H1 (cell line): ENCODE measurements at regions not wholly inside any gene's neighbourhood (a gene's known extent, or its start where the extent isn't known, plus 50 kb on each side); places are given as distances from the start of the nearest gene placed in this dataset.

Experiments used
- CTCF ChIA-PET: fragments of 300-600 bp; sonication (Branson Sonifier 250); formaldehyde crosslinking; loops from one replicate; lab custom pipeline; 2021; ENCODE audit not compliant: partially characterized antibody; lab: Charles Lee
- POLR2A ChIA-PET: fragments of 300-600 bp; sonication (Branson Sonifier 250); formaldehyde crosslinking; loops from one replicate; lab custom pipeline; 2021; ENCODE audit warnings: inconsistent platforms; ENCODE audit not compliant: partially characterized antibody; lab: Charles Lee
- DNase-seq, 2 experiments: peaks; one replicate each; pipeline versions ENCODE4 v3.0.0 to v3.0.0-alpha.2; 2010 to 2022; ENCODE audit warnings: low spot score in 2 of 2, low read depth in 1 of 2, mixed read lengths in 1 of 2
- FAIRE-seq: peaks from 2 replicates; lab custom pipeline; 2011; peaks lifted over from hg19 to GRCh38; lab: Jason Lieb, UNC
- H2AFZ ChIP-seq: 2 replicates; pipeline ENCODE4 v1.8.1; 2012; ENCODE audit warnings: low read length, inconsistent platforms
- H2AK5ac ChIP-seq: 2 replicates; pipeline ENCODE4 v1.6.1; 2013; ENCODE audit warnings: low read depth, low read length
- H2BK120ac ChIP-seq: replicated peaks from 2 replicates; pipeline ENCODE3; 2013; ENCODE audit warnings: low read depth, low read length, inconsistent platforms
- H2BK12ac ChIP-seq: 2 replicates; pipeline ENCODE4 v1.6.1; 2013; ENCODE audit warnings: low read depth, low read length
- H2BK15ac ChIP-seq: 2 replicates; pipeline ENCODE4 v1.6.1; 2013; ENCODE audit warnings: low read length
- H2BK20ac ChIP-seq: 2 replicates; pipeline ENCODE4 v1.6.1; 2013; ENCODE audit warnings: low read length
- H2BK5ac ChIP-seq: 2 replicates; pipeline ENCODE4 v1.6.1; 2013; ENCODE audit warnings: low read depth, low read length
- H3K14ac ChIP-seq: 2 replicates; pipeline ENCODE4 v1.6.1; 2013; ENCODE audit warnings: inconsistent platforms; ENCODE audit not compliant: insufficient read length
- H3K18ac ChIP-seq: 2 replicates; pipeline ENCODE4 v1.6.1; 2013; ENCODE audit warnings: low read length; ENCODE audit errors: extremely low read depth
- H3K23ac ChIP-seq: 2 replicates; pipeline ENCODE4 v1.6.1; 2013; ENCODE audit warnings: inconsistent platforms; ENCODE audit not compliant: insufficient read length
- H3K23me2 ChIP-seq: 2 replicates; pipeline ENCODE4 v1.6.1; 2013; ENCODE audit warnings: low read depth, low read length
- H3K27ac ChIP-seq: 2 replicates; pipeline ENCODE4 v1.6.1; 2011; ENCODE audit warnings: low read depth, low read length, inconsistent platforms
- H3K27me3 ChIP-seq, 4 experiments: replicated peaks in 1 of 4; 1 replicate in 1 of 4; 2 replicates in 3 of 4; pipeline versions ENCODE4 v1.6.1 to v1.8.1; 2011 to 2013; ENCODE audit warnings: low read length in 3 of 4, mild to moderate bottlenecking in 3 of 4, inconsistent platforms in 2 of 4, mixed read lengths in 2 of 4, moderate library complexity in 1 of 4; ENCODE audit not compliant: control insufficient read depth in 3 of 4, insufficient read depth in 3 of 4; ENCODE audit errors: extremely low read depth in 1 of 4
- H3K36me3 ChIP-seq, 4 experiments: 2 replicates each; pipeline versions ENCODE4 v1.6.1 to v1.8.1; 2011 to 2013; ENCODE audit warnings: mild to moderate bottlenecking in 4 of 4, low read length in 3 of 4, moderate library complexity in 2 of 4, control low read depth in 1 of 4, inconsistent platforms in 1 of 4; ENCODE audit not compliant: insufficient read depth in 4 of 4, control insufficient read depth in 2 of 4
- H3K4ac ChIP-seq: replicated peaks from 2 replicates; pipeline ENCODE3; 2013; ENCODE audit warnings: low read length, low read depth, mixed read lengths, inconsistent platforms; ENCODE audit not compliant: insufficient read length
- H3K4me1 ChIP-seq, 4 experiments: replicated peaks in 1 of 4; 1 replicate in 1 of 4; 2 replicates in 3 of 4; pipeline versions ENCODE4 v1.6.1 to v1.8.1; 2011 to 2013; ENCODE audit warnings: low read length in 3 of 4, inconsistent platforms in 2 of 4, mixed read lengths in 1 of 4; ENCODE audit not compliant: insufficient read depth in 4 of 4, control insufficient read depth in 3 of 4
- H3K4me2 ChIP-seq, 2 experiments: 2 replicates each; pipeline versions ENCODE4 v1.6.1 to v1.8.1; 2011 to 2013; ENCODE audit warnings: low read depth in 2 of 2, low read length in 2 of 2, control low read depth in 1 of 2, inconsistent platforms in 1 of 2, mild to moderate bottlenecking in 1 of 2; ENCODE audit not compliant: insufficient read depth in 1 of 2
- H3K4me3 ChIP-seq, 4 experiments: fragments of 200-600, 300-600 bp in 1 of 4; sonication (generic), shearing (Covaris generic), sonication (Bioruptor Twin) in 1 of 4; 2 replicates each; pipeline versions ENCODE4 v1.5.1 to v1.8.1; 2011 to 2016; ENCODE audit warnings: low read length in 4 of 4, low read depth in 3 of 4, control low read depth in 2 of 4, inconsistent platforms in 2 of 4, mild to moderate bottlenecking in 2 of 4, mixed read lengths in 1 of 4, moderate library complexity in 1 of 4; ENCODE audit not compliant: insufficient read depth in 2 of 4; ENCODE audit errors: extremely low read depth in 1 of 4
- H3K56ac ChIP-seq: replicated peaks from 2 replicates; pipeline ENCODE3; 2013; ENCODE audit warnings: low read depth, mild to moderate bottlenecking, mixed read lengths, low read length, inconsistent platforms; ENCODE audit not compliant: insufficient read length
- H3K79me1 ChIP-seq: 2 replicates; pipeline ENCODE4 v1.6.1; 2013; ENCODE audit warnings: low read depth, low read length, control low read depth
- H3K79me2 ChIP-seq, 2 experiments: 2 replicates each; pipeline versions ENCODE4 v1.6.1 to v1.8.1; 2012 to 2013; ENCODE audit warnings: low read length in 2 of 2, mild to moderate bottlenecking in 2 of 2, inconsistent platforms in 1 of 2; ENCODE audit not compliant: insufficient read depth in 2 of 2, control insufficient read depth in 1 of 2
- H3K9ac ChIP-seq, 4 experiments: replicated peaks in 1 of 4; 1 replicate in 1 of 4; 2 replicates in 3 of 4; pipeline versions ENCODE4 v1.6.1 to v1.8.1; 2011 to 2013; ENCODE audit warnings: low read depth in 3 of 4, low read length in 3 of 4, control low read depth in 2 of 4, mild to moderate bottlenecking in 2 of 4, moderate library complexity in 2 of 4, inconsistent platforms in 1 of 4; ENCODE audit errors: extremely low read depth in 1 of 4
- H3K9me3 ChIP-seq, 2 experiments: 2 replicates each; pipeline versions ENCODE4 v1.6.1 to v1.8.1; 2012 to 2013; ENCODE audit warnings: mild to moderate bottlenecking in 2 of 2, moderate library complexity in 2 of 2, control low read depth in 1 of 2, inconsistent platforms in 1 of 2, low read depth in 1 of 2, low read length in 1 of 2, mixed read lengths in 1 of 2; ENCODE audit not compliant: insufficient read depth in 2 of 2
- H4K20me1 ChIP-seq, 2 experiments: replicated peaks in 1 of 2; 2 replicates each; pipeline versions ENCODE3 to v1.8.1; 2011 to 2013; ENCODE audit warnings: inconsistent platforms in 2 of 2, low read length in 2 of 2, mild to moderate bottlenecking in 1 of 2; ENCODE audit not compliant: insufficient read depth in 2 of 2, control insufficient read depth in 1 of 2
- H4K5ac ChIP-seq: 2 replicates; pipeline ENCODE4 v1.6.1; 2013; ENCODE audit warnings: low read length, low read depth, mixed read lengths, inconsistent platforms; ENCODE audit not compliant: insufficient read length
- H4K8ac ChIP-seq: 2 replicates; pipeline ENCODE4 v1.8.0; 2013; ENCODE audit warnings: mild to moderate bottlenecking, moderate library complexity, low read length, inconsistent platforms; ENCODE audit not compliant: insufficient read depth; ENCODE audit errors: extremely low read depth
- H4K91ac ChIP-seq: replicated peaks from 2 replicates; pipeline ENCODE3; 2013; ENCODE audit warnings: low read length, mixed read lengths, inconsistent platforms; ENCODE audit not compliant: insufficient read length
- CEBPB ChIP-seq: IDR thresholded peaks from 2 replicates; pipeline ENCODE4 v1.6.1; 2012; ENCODE audit warnings: low read depth, low read length
- CTBP2 ChIP-seq: IDR thresholded peaks from 2 replicates; pipeline ENCODE4 v1.7.0; 2011; ENCODE audit warnings: borderline replicate concordance, mild to moderate bottlenecking, moderate library complexity, mixed read lengths, low read length; ENCODE audit not compliant: insufficient read depth, insufficient read length
- EGR1 ChIP-seq: IDR thresholded peaks from 2 replicates; pipeline ENCODE4 v1.6.1; 2011; ENCODE audit warnings: low read depth, low read length, borderline replicate concordance
- FOSL1 ChIP-seq: IDR thresholded peaks from 2 replicates; pipeline ENCODE4 v1.6.1; 2011; ENCODE audit warnings: mild to moderate bottlenecking, low read depth, low read length, moderate library complexity; ENCODE audit not compliant: insufficient read depth
- KDM1A ChIP-seq: fragments of 200-600, 300-600 bp; sonication (generic); IDR thresholded peaks from 2 replicates; pipeline ENCODE4 v1.7.1; 2016; ENCODE audit warnings: mild to moderate bottlenecking, low read length, borderline replicate concordance
- KDM4A ChIP-seq: IDR thresholded peaks from one replicate; pipeline ENCODE4 v1.7.1; 2012; ENCODE audit warnings: low read depth, mild to moderate bottlenecking, moderate library complexity, low read length, inconsistent platforms; ENCODE audit not compliant: severe bottlenecking
- MAFK ChIP-seq: IDR thresholded peaks from 2 replicates; pipeline ENCODE4 v1.6.1; 2012; ENCODE audit warnings: low read depth, mild to moderate bottlenecking, improper control_type of control experiment, low read length
- POLR2A ChIP-seq, 2 experiments: IDR thresholded peaks; 1 replicate in 1 of 2; 2 replicates in 1 of 2; pipeline ENCODE4 v1.6.1; 2011; ENCODE audit warnings: low read depth in 2 of 2, low read length in 2 of 2, mild to moderate bottlenecking in 2 of 2; ENCODE audit errors: control extremely low read depth in 1 of 2
- RBBP5 ChIP-seq: IDR thresholded peaks from 2 replicates; pipeline ENCODE4 v1.7.1; 2012; ENCODE audit warnings: low read depth, mild to moderate bottlenecking, inconsistent platforms, low read length, moderate library complexity, borderline replicate concordance
- SP1 ChIP-seq: IDR thresholded peaks from 2 replicates; pipeline ENCODE4 v1.6.1; 2011; ENCODE audit warnings: low read depth, low read length
- TBP ChIP-seq: IDR thresholded peaks from 2 replicates; pipeline ENCODE4 v1.6.1; 2011; ENCODE audit warnings: low read depth, low read length, improper control_type of control experiment
- USF2 ChIP-seq: IDR thresholded peaks from 2 replicates; pipeline ENCODE4 v1.6.1; 2011; ENCODE audit warnings: low read length, improper control_type of control experiment
- ZNF274 ChIP-seq: IDR thresholded peaks from 2 replicates; pipeline ENCODE4 v1.7.0; 2012; ENCODE audit warnings: low read length, borderline replicate concordance; ENCODE audit errors: extremely low read depth
- WGBS, 2 experiments: shearing (Covaris generic) in 1 of 2; methylation state at CpG; one replicate each; pipeline versions ENCODE4 v1.1.6 to v1.1.7; 2013 to 2015; ENCODE audit warnings: low lambda C conversion rate in 2 of 2, mixed read lengths in 2 of 2, inconsistent platforms in 1 of 2, low coverage in 1 of 2, missing lambda C conversion rate in 1 of 2; ENCODE audit not compliant: insufficient replicate concordance in 2 of 2, insufficient coverage in 1 of 2, insufficient read length in 1 of 2; ENCODE audit errors: extremely low coverage in 1 of 2, missing lambda C conversion rate in 1 of 2; 5-methylcytosine and 5-hydroxymethylcytosine counted together

DNA sequence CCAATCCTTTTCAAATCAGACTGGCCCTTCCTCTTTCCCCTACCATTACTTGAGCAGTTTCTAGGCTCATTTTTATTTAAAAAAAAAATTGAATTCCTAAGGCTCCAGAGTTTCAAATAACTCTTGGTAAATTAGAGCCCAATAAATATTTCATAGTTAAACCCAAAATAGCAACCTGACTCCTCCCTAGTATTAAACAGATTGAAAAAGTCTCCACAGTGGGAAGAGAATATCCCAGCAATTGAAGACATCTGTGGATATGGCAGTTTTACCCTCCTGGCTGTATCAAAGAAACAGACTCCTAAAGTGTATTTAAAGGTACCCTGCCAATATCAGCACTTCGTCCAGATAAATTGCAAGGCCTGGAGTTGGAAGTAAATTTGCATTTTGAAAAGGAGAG is 52.7 kb upstream of the GDNF start:
- no peak overlapping the region for H4K91ac ChIP-seq
- H3K36me3 ChIP-seq, result no peaks in the 10 kb centered on the region; a peak in 1 of 8 replicates
- no peak overlapping the region for H3K18ac ChIP-seq
- H3K79me2 ChIP-seq, result no peaks in the 10 kb centered on the region
- H3K79me1 ChIP-seq, result no peaks in the 10 kb centered on the region
- no peak overlapping the region for H4K8ac ChIP-seq
- no peaks in the 10 kb centered on the region for H3K9me3 ChIP-seq
- H2BK120ac ChIP-seq, result no peak overlapping the region
- no peak overlapping the region for H3K14ac ChIP-seq
- no peak overlapping the region for H3K4me2 ChIP-seq
- no peak overlapping the region for H2BK12ac ChIP-seq
- H2BK20ac ChIP-seq, result no peak overlapping the region
- ChIA-PET POLR2A (no interaction called here), CTCF (no interaction called here)
- H4K5ac ChIP-seq, result no peak overlapping the region
- H3K23me2 ChIP-seq, result no peaks in the 10 kb centered on the region
- H3K56ac ChIP-seq, result no peak overlapping the region
- H2BK15ac ChIP-seq, result no peak overlapping the region
- H3K4me3 ChIP-seq, result no peak overlapping the region
- no peak overlapping the region for H2AK5ac ChIP-seq
- no peak overlapping the region for H2BK5ac ChIP-seq
- no peak overlapping the region for H3K23ac ChIP-seq
- H3K4ac ChIP-seq, result no peak overlapping the region
- H2AFZ ChIP-seq, result no peak overlapping the region
- FAIRE-seq (no peak), DNase-seq (no peak)
- H3K27me3 ChIP-seq, result no peaks in the 10 kb centered on the region
- no peaks in the 10 kb centered on the region for H4K20me1 ChIP-seq
- no peak overlapping the region for H3K9ac ChIP-seq
- no peaks in the 10 kb centered on the region for H3K4me1 ChIP-seq
- WGBS, 2 experiments, result 73% methylated on average over 1 of the region's 1 CpG; no CpG with 5 or more reads in 1 of the 2 experiments
- H3K27ac ChIP-seq, result no peak overlapping the region
- TF ChIP-seq FOSL1 (no peak), CEBPB (no peak), USF2 (no peak), POLR2A (IDR thresholded peaks at IDR 0.05; ENCODE audit: control extremely low read depth in 1 of 2, low read depth in 2 of 2, low read length in 2 of 2) (no peak), TBP (no peak), MAFK (no peak), EGR1 (no peak), ZNF274 (no peak), KDM1A (no peak), RBBP5 (no peak), SP1 (no peak), KDM4A (no peak), CTBP2 (no peak)
